NB4 (cell line): ENCODE measurements at regions not wholly inside any gene's neighbourhood (a gene's known extent, or its start where the extent isn't known, plus 50 kb on each side); places are given as distances from the start of the nearest gene placed in this dataset.

Source experiments
- CTCF ChIP-seq: IDR thresholded peaks from one replicate; pipeline ENCODE4 v1.5.1; 2012; ENCODE audit warnings: low read depth, low read length
- POLR2A ChIP-seq: IDR thresholded peaks from 2 replicates; pipeline ENCODE4 v1.6.1; 2011; ENCODE audit warnings: mild to moderate bottlenecking; ENCODE audit not compliant: insufficient read length; ENCODE audit errors: extremely low read depth

- TF ChIP-seq POLR2A = no peak
- TF ChIP-seq CTCF = no peak
These were observed 815.9 kb upstream of the FRG1 start for GRCh38 chr4:189124791-189125190.
